ENCODE measurements at regions not wholly inside any gene's neighbourhood (a gene's known extent, or its start where the extent isn't known, plus 50 kb on each side); places are given as distances from the start of the nearest gene placed in this dataset.
"Not testable (repeated sequence)": the region's sequence is repeated elsewhere in the genome, so short reads cannot be mapped to it uniquely, and the experiment has no call there.

DNA sequence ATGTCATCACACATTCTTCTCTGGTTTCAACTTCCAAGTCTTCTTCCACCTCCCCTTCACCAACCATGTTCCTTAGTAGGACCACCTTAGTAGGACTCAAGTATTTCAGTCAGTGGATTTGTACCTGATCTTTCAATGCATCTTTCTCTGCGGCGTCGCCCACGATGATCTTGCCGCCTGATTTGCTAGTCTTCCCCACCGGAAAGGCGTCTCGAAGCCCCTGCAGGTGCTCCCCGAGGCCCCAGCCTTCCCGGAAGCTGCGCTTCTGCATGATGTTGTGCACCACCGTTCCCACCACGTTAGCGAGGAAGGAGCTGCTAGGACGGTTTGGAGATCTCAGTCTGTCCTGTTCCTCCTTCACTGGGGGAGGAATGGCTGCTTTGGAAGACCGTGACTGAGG lies 219.7 kb upstream of the SPATA31A3 start:
- POLR2A ChIA-PET; H3K36me3 Mint-ChIP-seq (ENCODE audit: low read depth); H3K27me3 Mint-ChIP-seq (ENCODE audit: low read depth); H3K4me3 Mint-ChIP-seq; H3K4me1 Mint-ChIP-seq (ENCODE audit: low read depth); ATAC-seq; CTCF ChIA-PET; DNase-seq; H3K27ac Mint-ChIP-seq; H3K9me3 Mint-ChIP-seq (ENCODE audit: insufficient read depth): not testable (repeated sequence)

DNA sequence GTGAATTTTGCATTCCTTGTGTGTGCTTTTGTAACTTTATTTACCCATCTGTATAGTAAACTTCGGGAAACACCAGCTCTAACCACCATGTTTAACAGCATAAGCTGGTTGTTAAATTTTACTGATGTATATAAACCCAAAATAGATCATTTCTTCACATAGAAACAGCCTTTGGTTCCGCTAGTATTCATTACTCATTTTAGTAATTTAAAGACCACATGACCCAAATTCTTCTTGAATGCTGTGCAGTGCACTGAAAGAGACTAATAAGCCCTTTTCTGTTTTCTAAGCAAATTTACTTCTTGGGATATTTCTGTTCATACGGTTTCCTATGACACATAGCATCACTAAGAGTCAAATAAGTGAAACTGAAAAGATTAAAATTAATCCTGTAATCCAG lies 218.5 kb upstream of the SPATA31A3 start:
- DNase-seq; CTCF ChIA-PET; H3K36me3 Mint-ChIP-seq (ENCODE audit: low read depth); ATAC-seq; H3K27ac Mint-ChIP-seq; POLR2A ChIA-PET; H3K4me1 Mint-ChIP-seq (ENCODE audit: low read depth); H3K27me3 Mint-ChIP-seq (ENCODE audit: low read depth); H3K9me3 Mint-ChIP-seq (ENCODE audit: insufficient read depth); H3K4me3 Mint-ChIP-seq: not testable (repeated sequence)

DNA sequence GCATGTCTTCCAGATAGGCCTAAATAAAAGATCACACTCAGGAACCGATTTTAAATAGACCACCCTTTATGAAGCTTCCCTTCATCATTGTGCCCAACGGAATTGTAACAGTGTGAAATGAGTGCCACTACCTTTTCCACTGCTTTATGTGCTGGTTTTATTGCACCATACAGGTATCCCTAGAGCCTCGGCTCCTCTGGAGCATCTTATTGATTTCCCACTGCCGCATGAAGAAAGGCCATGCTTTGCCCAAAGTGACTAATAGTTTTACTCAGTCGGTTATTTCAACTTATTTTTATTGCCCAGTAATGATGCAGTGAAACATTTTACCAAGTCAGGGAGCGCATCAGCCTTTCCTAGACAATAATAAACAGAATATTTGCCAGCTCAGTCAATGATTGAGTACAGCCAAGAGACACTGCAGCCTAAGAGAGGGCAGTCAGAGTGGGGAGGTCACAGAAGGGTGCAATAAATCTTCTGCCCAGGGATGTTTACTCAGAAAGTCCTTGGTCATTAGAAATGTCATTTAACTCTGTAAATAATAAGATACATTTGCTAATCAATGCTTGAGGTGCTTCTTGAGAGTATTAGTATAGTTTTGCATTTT lies 216.6 kb upstream of the SPATA31A3 start:
- H3K4me1 Mint-ChIP-seq (ENCODE audit: low read depth); H3K9me3 Mint-ChIP-seq (ENCODE audit: insufficient read depth); CTCF ChIA-PET; H3K27me3 Mint-ChIP-seq (ENCODE audit: low read depth); POLR2A ChIA-PET; H3K36me3 Mint-ChIP-seq (ENCODE audit: low read depth); H3K4me3 Mint-ChIP-seq; H3K27ac Mint-ChIP-seq; DNase-seq; ATAC-seq: not testable (repeated sequence)

DNA sequence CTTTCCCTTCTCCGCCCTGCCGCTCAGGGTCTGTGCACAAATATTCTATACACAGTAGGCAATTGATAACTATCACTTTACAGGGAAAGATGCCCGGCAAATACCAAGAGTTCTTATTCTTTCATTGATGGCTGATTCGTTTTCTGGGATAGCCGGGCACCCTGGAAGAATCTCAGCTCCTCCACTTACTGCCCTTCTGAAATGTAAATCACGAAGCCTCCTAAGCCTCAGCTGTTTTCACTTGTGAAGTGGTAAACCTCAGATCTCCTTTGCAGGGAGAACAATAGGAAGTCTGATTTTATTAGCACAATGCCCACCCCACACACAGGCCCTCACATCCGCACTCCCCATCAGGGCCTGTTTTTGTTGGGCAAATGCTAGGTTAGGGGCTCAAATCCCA lies 203.8 kb upstream of the SPATA31A3 start:
- POLR2A ChIA-PET; H3K27me3 Mint-ChIP-seq (ENCODE audit: low read depth); DNase-seq; H3K9me3 Mint-ChIP-seq (ENCODE audit: insufficient read depth); CTCF ChIA-PET; H3K36me3 Mint-ChIP-seq (ENCODE audit: low read depth); H3K4me1 Mint-ChIP-seq (ENCODE audit: low read depth); ATAC-seq; H3K27ac Mint-ChIP-seq; H3K4me3 Mint-ChIP-seq: not testable (repeated sequence)

DNA sequence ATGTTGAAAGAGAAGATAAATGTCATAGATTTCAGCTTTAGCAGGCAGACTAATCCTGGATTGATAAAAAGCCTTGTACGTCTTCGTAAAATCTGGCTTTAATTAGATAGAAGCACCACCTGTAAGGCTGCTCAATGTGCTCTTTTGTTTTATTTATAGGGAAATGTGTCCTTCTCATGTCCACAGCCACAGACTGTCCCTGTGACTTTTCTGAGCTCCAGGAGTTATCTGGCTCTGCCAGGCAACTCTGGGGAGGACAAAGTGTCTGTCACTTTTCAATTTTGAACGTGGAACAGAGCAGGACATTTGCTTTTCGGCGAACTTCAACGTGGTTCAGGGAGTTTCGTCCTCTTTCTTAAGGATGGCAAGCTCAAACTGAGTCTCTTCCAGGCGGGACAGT lies 203.0 kb upstream of the SPATA31A3 start:
- H3K27me3 Mint-ChIP-seq (ENCODE audit: low read depth); H3K4me1 Mint-ChIP-seq (ENCODE audit: low read depth); POLR2A ChIA-PET; H3K4me3 Mint-ChIP-seq; DNase-seq; H3K9me3 Mint-ChIP-seq (ENCODE audit: insufficient read depth); H3K36me3 Mint-ChIP-seq (ENCODE audit: low read depth); CTCF ChIA-PET; H3K27ac Mint-ChIP-seq; ATAC-seq: not testable (repeated sequence)

DNA sequence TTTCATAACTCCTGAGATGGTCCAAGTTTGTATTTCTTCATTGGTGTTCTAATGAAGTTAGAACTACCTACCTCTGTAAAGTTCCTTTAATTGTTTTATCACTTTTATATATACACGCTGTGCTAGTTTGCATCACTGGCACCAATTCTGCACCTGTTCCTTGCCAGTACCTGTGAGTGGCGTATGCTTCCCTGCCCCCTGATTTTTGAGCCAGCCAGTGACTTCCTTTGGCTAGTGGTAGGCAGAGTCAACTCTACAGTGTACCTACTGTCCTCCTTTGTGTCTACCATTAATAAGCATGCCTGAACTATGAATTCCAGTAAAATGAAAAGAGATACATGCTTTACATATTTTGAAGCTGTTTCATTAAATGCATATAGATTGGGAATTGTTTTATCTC lies 186.8 kb upstream of the SPATA31A3 start:
- CTCF ChIA-PET; DNase-seq; H3K9me3 Mint-ChIP-seq (ENCODE audit: insufficient read depth); H3K36me3 Mint-ChIP-seq (ENCODE audit: low read depth); POLR2A ChIA-PET; ATAC-seq; H3K4me3 Mint-ChIP-seq; H3K4me1 Mint-ChIP-seq (ENCODE audit: low read depth); H3K27ac Mint-ChIP-seq; H3K27me3 Mint-ChIP-seq (ENCODE audit: low read depth): not testable (repeated sequence)

DNA sequence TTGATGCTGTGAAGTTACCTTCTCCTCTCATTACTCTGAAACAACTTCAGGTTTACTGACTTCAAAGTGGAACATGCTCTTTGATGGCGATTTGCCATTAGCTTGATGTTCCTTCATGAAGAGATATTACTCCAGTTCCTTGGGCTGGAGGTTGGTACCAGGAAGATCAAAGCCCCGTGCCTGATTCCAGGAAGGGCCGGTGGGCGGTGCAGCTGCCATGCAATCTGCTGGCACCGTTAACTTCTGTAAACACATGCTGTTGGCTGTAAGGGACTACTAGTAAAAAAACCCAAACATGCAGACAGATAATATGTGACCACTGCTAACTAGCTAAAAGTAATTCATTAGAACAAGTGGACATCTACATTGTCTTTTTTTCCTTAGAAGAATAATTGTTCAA lies 182.8 kb upstream of the SPATA31A3 start:
- DNase-seq; H3K4me1 Mint-ChIP-seq (ENCODE audit: low read depth); H3K27ac Mint-ChIP-seq; POLR2A ChIA-PET; CTCF ChIA-PET; H3K36me3 Mint-ChIP-seq (ENCODE audit: low read depth); H3K9me3 Mint-ChIP-seq (ENCODE audit: insufficient read depth); ATAC-seq; H3K4me3 Mint-ChIP-seq; H3K27me3 Mint-ChIP-seq (ENCODE audit: low read depth): not testable (repeated sequence)

DNA sequence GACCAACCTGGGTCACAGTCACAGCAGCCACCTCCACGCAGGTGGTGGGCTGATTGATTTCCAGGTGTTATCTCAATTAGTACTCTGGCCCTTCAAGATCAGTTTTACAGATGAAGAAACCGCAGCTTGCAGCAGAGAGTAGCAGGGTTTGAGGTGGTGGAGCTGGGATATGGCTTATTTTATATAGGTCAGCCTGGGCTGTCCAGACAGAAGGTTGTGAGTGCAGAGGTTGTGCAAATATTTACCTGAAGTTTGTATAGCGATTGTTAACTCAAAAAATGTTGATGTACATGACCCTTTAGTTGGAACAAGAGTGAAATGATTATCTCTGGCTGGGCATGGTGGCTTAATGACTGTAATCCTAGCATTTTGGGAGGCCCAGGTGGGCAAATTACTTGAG lies 179.4 kb upstream of the SPATA31A3 start:
- H3K4me3 Mint-ChIP-seq; CTCF ChIA-PET; H3K27ac Mint-ChIP-seq; DNase-seq; H3K27me3 Mint-ChIP-seq (ENCODE audit: low read depth); POLR2A ChIA-PET; H3K36me3 Mint-ChIP-seq (ENCODE audit: low read depth); H3K9me3 Mint-ChIP-seq (ENCODE audit: insufficient read depth); ATAC-seq; H3K4me1 Mint-ChIP-seq (ENCODE audit: low read depth): not testable (repeated sequence)

DNA sequence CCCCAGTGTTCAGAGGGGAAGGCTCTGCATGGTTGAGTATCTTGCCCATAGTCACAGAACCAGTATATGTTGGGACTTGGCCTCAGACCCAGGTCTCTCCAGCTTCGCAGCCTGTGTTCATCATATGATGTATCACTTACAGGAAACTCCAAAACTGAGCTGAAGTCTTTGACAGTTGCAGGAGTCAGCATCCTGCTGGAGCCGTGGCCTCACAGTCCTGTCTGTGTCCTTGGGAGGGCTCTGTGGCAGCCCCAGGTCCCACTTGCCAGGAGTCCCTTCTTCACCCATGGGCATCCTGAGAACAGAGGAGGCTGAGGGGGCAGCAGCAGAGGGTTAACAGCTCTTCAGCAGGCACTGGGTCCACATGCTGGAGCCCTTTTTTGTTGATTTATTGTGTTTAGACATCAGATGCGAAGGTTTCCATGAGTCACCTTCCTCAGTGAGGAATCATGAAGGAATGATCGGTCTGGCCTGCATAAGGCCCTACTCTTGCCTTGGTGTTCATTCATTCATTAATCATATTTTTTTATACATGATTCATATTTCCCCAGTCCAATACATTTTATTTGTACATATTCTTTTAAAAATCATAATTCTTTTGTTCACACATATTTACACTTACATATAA lies 176.3 kb upstream of the SPATA31A3 start:
- ATAC-seq; H3K27me3 Mint-ChIP-seq (ENCODE audit: low read depth); POLR2A ChIA-PET; H3K4me3 Mint-ChIP-seq; H3K36me3 Mint-ChIP-seq (ENCODE audit: low read depth); DNase-seq; H3K4me1 Mint-ChIP-seq (ENCODE audit: low read depth); H3K9me3 Mint-ChIP-seq (ENCODE audit: insufficient read depth); CTCF ChIA-PET; H3K27ac Mint-ChIP-seq: not testable (repeated sequence)

DNA sequence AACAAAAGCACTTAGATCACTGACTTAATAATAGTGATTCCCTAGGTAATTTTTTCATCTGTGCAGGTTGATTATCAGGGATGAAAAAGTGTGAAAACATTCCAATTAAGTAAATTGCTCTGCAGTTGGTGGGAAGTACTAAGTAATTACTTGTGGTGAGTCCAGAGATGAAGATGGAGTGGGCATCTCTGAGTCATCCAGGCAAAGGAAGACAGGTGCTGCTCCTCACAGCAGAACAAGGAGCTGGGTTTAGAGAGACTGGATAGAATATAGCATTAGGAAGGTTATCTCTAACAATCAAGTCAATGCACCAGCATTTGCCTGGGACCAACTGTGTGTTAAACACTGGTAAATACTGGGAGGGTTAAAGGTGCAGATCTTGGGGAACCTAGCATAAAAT lies 174.0 kb upstream of the SPATA31A3 start:
- CTCF ChIA-PET; H3K4me3 Mint-ChIP-seq; DNase-seq; H3K27ac Mint-ChIP-seq; H3K36me3 Mint-ChIP-seq (ENCODE audit: low read depth); H3K27me3 Mint-ChIP-seq (ENCODE audit: low read depth); ATAC-seq; H3K9me3 Mint-ChIP-seq (ENCODE audit: insufficient read depth); H3K4me1 Mint-ChIP-seq (ENCODE audit: low read depth); POLR2A ChIA-PET: not testable (repeated sequence)

DNA sequence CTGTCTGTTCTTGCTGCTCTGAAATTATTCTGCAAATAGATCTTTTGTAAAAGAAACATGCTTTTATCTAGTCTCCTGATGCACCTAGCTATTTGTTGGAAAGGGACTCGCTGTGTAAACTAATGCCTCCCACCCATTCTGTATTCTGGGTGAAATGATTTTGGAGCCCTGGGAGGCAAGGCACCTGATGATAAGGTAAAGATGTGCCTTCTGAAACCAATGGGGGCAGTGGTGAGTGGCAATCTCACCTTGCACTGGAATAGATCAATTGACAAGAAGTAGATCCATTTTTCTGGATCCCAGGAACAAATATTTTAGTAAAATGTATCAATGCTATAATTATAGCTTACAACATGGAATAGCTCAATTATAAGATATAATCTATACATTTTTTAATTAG lies 170.5 kb upstream of the SPATA31A3 start:
- ATAC-seq; CTCF ChIA-PET; POLR2A ChIA-PET; H3K9me3 Mint-ChIP-seq (ENCODE audit: insufficient read depth); H3K27me3 Mint-ChIP-seq (ENCODE audit: low read depth); H3K36me3 Mint-ChIP-seq (ENCODE audit: low read depth); DNase-seq; H3K4me1 Mint-ChIP-seq (ENCODE audit: low read depth); H3K4me3 Mint-ChIP-seq; H3K27ac Mint-ChIP-seq: not testable (repeated sequence)

DNA sequence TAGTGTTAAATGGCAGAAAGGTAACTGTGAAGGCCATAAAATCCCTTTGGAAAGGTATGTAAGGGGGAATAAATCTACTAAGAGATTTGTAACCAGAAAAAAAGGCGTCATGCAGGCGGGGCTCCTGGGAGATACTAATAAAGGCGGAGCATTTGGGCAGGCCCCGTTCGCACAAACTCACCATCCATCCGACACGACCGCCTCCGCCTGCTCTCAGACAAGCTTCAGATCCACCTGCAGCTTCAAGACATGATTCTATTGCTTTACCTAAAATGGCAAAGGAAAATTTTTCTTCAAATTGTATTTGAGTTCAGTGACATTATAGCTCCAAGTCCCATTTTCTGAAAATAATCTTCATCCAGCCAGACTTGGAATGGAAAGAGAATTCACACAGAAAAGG lies 162.9 kb upstream of the SPATA31A3 start:
- CTCF ChIA-PET; ATAC-seq; H3K9me3 Mint-ChIP-seq (ENCODE audit: insufficient read depth); POLR2A ChIA-PET; DNase-seq; H3K27me3 Mint-ChIP-seq (ENCODE audit: low read depth); H3K4me3 Mint-ChIP-seq; H3K4me1 Mint-ChIP-seq (ENCODE audit: low read depth); H3K27ac Mint-ChIP-seq; H3K36me3 Mint-ChIP-seq (ENCODE audit: low read depth): not testable (repeated sequence)

DNA sequence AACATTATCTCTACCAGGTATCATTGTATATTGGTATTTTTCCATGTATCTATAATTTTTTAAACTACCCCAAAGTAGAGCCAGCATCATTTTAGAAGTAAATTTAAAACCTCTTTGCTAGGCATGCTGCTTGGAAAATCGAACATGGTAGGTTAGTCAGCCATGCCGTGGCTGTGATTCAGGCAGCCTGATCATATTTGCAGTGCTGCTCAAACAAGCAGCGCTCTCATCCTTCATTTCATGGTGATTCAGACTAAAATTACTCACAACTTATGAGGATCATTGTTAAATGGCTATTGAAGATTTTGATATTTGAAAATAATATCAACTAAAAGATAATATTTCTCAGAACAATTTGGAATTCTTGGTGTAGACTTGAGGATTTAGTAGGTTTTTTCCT lies 161.2 kb upstream of the SPATA31A3 start:
- H3K27ac Mint-ChIP-seq; CTCF ChIA-PET; H3K4me1 Mint-ChIP-seq (ENCODE audit: low read depth); H3K4me3 Mint-ChIP-seq; ATAC-seq; DNase-seq; H3K9me3 Mint-ChIP-seq (ENCODE audit: insufficient read depth); H3K36me3 Mint-ChIP-seq (ENCODE audit: low read depth); H3K27me3 Mint-ChIP-seq (ENCODE audit: low read depth); POLR2A ChIA-PET: not testable (repeated sequence)
